PFSK-1 (cell line): ENCODE measurements at regions not wholly inside any gene's neighbourhood (a gene's known extent, or its start where the extent isn't known, plus 50 kb on each side); places are given as distances from the start of the nearest gene placed in this dataset.

Experiments used
- POLR2AphosphoS5 ChIP-seq: IDR thresholded peaks from 2 replicates; pipeline ENCODE4 v1.6.1; 2012; ENCODE audit warnings: low read depth, mild to moderate bottlenecking, control low read depth, low read length, moderate library complexity
- REST ChIP-seq, 2 experiments: IDR thresholded peaks; 2 replicates each; pipeline versions ENCODE4 v1.6.1 to v1.8.0; 2011 to 2012; ENCODE audit warnings: low read depth in 2 of 2, low read length in 2 of 2, control low read depth in 1 of 2, inconsistent platforms in 1 of 2, mild to moderate bottlenecking in 1 of 2, moderate library complexity in 1 of 2; ENCODE audit not compliant: insufficient read depth in 1 of 2
- SIN3A ChIP-seq: IDR thresholded peaks from 2 replicates; pipeline ENCODE4 v1.6.1; 2012; ENCODE audit warnings: mild to moderate bottlenecking, low read length, moderate library complexity, borderline replicate concordance; ENCODE audit not compliant: insufficient read depth

- TF ChIP-seq REST (IDR thresholded peaks at IDR 0.05; ENCODE audit: insufficient read depth in 1 of 2, low read depth in 2 of 2, low read length in 2 of 2) = no peak
- no peak for TF ChIP-seq SIN3A
- no peak for TF ChIP-seq POLR2AphosphoS5
Measured at GRCh38 chr22:49213731-49214352, 613.8 kb downstream of the BRD1 start.
